Jurkat, Clone E6-1 (cell line): ENCODE measurements at regions not wholly inside any gene's neighbourhood (a gene's known extent, or its start where the extent isn't known, plus 50 kb on each side); places are given as distances from the start of the nearest gene placed in this dataset.
"Not testable (repeated sequence)": the region's sequence is repeated elsewhere in the genome, so short reads cannot be mapped to it uniquely, and the experiment has no call there.

Source experiments
- DNase-seq: peaks from one replicate; pipeline ENCODE4 v3.0.0-alpha.2; 2011; ENCODE audit warnings: low read depth, low spot score
- H3K4me3 ChIP-seq: 2 replicates; pipeline ENCODE4 v1.5.1; 2011; ENCODE audit warnings: mild to moderate bottlenecking, low read length, control low read depth, moderate library complexity

DNA sequence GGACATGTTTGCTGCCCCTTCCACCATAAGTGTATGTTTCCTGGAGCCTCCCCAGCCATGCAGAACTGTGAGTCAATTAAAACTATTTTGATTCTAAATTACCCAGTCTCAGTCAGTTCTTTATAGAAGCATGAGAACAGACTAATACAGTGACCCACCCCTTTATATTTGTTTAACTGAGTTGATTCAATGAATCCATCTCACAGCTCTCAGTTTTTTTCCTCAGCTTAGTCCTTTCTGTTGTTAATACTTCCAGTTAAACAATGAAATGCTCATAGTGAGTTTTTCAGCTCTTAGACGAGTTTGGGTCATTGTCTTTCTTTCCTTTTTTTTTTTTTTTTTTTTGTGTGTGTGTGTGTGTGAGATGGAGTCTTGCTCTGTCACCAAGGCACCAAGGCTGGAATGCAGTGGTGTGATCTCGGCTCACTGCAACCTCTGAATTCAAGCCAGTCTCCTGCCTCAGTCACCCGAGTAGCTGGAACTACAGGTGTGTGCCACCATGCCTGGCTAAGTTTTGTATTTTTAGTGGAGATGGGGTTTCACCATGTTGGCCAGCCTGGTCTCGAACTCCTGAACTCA, 627.4 kb downstream of the SPATA31A7 start:
- not testable (repeated sequence) for DNase-seq, H3K4me3 ChIP-seq

DNA sequence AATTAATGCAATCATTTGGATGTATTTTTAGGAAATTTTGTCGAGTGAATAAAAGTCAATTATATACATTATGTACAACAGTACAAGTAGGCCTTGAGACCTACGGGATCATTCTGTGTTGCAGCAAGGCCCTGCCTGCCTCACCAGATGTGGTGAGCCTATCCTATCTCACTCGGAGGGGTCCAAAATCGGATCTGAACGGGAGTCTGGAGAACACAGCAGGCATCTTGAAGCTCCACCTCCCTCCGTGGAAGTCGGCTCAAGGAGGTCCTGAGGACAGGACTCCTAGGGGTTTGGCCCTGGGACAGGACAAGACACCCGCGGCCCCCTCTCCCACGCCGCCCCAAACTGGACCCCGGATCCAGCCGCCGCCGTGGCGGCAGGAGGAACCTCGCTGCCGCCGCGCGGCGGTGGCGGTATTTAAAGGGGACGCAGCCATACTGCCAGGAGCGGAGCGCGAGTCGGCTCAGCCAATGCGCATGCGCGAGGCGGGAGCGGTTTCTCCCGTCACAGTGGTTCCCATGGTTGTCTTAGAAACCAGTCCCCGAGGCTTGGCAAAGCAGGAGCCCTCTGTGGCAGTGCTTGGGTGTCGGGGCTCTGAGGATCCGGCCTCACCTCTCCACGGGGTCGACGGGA, 663.9 kb downstream of the SPATA31A7 start:
- DNase-seq, H3K4me3 ChIP-seq: not testable (repeated sequence)

- DNase-seq: not testable (repeated sequence)
- H3K4me3 ChIP-seq: peak overlapping the region; percentile 36
Observed at GRCh38 chr9:61854260-61854640, 664.4 kb downstream of the SPATA31A7 start.

GRCh38 chr9:61856283-61856682, 666.4 kb downstream of the SPATA31A7 start:
- H3K4me3 ChIP-seq, DNase-seq: not testable (repeated sequence)

- DNase-seq, H3K4me3 ChIP-seq: not testable (repeated sequence)
Observed at GRCh38 chr9:61856858-61857453, 667.1 kb downstream of the SPATA31A7 start.

DNA sequence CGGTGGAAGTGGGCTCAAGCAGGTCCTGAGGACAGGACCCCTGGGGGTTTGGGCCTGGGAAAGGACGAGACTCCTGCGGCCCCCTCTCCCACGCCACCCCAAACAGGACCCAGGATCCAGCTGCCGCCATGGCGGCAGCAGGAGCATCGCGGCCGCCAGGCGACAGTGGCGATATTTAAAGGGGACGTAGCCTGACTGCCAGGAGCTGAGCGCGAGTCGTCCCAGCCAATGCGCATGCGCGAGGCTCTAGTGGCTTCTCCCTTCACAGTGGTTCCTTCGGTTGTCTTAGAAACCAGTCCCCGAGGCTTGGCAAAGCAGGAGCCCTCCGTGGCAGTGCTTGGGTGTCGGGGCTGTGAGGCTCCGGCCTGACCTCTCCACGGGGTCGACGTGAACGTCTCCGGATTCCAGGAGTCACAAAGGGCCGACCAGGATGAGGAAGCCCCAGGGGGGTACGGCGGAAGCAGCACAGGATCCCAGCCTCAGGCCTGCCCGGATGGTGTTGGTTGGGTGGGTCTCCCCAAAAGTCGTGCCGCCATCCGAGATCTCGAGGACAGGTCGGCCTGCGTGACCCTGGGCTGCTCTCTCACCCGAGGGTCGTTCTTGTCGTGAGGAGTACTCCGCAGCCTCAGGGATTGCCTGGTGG, 668.0 kb downstream of the SPATA31A7 start:
- H3K4me3 ChIP-seq: not testable (repeated sequence)

DNA sequence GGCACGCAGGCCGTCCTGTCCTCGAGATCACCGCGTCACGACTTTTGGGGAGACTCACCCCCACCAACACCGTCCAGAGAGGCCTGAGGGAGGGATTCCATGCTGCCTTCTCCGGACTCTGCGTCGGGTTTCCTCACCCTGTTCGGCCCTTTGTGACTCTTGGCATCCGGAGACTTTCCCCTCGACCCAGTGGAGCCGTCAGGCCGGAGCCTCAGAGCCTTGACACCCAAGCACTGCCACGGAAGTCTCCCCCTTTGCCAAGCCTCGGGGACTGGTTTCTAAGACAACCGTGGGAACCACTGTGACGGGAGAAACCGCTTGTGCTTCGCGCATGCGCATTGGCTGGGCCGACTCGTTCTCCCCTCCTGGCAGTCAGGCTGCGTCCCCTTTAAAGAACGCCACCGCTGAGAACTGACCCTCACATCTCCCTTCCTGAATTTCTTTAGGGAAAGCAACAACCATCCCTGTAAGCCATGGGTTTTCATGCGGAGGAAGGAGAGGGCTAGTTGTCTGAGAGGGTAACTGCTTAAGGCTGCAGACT, 672.7 kb downstream of the SPATA31A7 start:
- not testable (repeated sequence) for DNase-seq, H3K4me3 ChIP-seq

More for the DNA sequence above, 668.0 kb downstream of the SPATA31A7 start:
- not testable (repeated sequence) for DNase-seq

- not testable (repeated sequence) for DNase-seq, H3K4me3 ChIP-seq
Observed at GRCh38 chr9:61864463-61864862, 674.6 kb downstream of the SPATA31A7 start.

- not testable (repeated sequence) for DNase-seq, H3K4me3 ChIP-seq
Observed at GRCh38 chr9:61868965-61869364, 679.1 kb downstream of the SPATA31A7 start.

GRCh38 chr9:61872329-61872728, 682.5 kb downstream of the SPATA31A7 start:
- not testable (repeated sequence) for H3K4me3 ChIP-seq, DNase-seq
